ENCODE measurements at regions not wholly inside any gene's neighbourhood (a gene's known extent, or its start where the extent isn't known, plus 50 kb on each side); places are given as distances from the start of the nearest gene placed in this dataset.

DNA sequence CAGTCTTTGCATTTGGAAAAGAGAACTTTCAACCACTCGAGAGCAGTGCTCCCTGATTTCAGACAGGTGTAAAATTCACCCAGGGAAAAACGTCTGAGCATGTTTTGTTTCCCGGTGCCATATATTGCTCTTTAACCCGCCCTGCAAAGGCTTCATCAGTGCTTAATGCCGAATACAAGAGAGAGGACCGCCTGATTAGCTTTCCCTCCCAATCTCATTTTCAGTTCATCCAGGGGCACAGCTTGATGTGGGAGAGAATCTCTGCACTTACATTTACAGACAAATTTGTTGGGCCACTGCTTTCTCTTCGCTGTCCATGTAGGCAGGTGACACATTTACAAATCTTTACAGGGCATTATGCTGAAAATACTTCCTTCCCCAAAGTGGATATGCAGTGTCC lies 499.1 kb downstream of the LIG4 start:
- Histone ChIP-seq H3K36me3 (no peaks in the 10 kb centered on the region), H3K27ac (no peak overlapping the region), H3K27me3 (no peaks in the 10 kb centered on the region), H3K4me3 (no peak overlapping the region), H3K9me3 (no peaks in the 10 kb centered on the region), H3K4me1 (no peaks in the 10 kb centered on the region)
- no peak for DNase-seq (ENCODE audit: low spot score)
- TF ChIP-seq CTCF (IDR thresholded peaks at IDR 0.05), result no peak

GRCh38 chr13:107715496-107715895 lies 499.8 kb downstream of the LIG4 start:
- no peaks in the 10 kb centered on the region for H3K9me3 ChIP-seq
- no peaks in the 10 kb centered on the region for H3K4me1 ChIP-seq
- no peaks in the 10 kb centered on the region for H3K27me3 ChIP-seq
- no peak overlapping the region for H3K27ac ChIP-seq
- TF ChIP-seq CTCF (IDR thresholded peaks at IDR 0.05), result no peak
- H3K36me3 ChIP-seq, result no peaks in the 10 kb centered on the region
- no peak for DNase-seq (ENCODE audit: low spot score)
- no peak overlapping the region for H3K4me3 ChIP-seq

GRCh38 chr13:107713314-107713713 lies 502.0 kb downstream of the LIG4 start:
- Histone ChIP-seq H3K4me1 (no peaks in the 10 kb centered on the region), H3K9me3 (no peaks in the 10 kb centered on the region), H3K4me3 (no peak overlapping the region), H3K27ac (no peak overlapping the region), H3K36me3 (no peaks in the 10 kb centered on the region), H3K27me3 (no peaks in the 10 kb centered on the region)
- DNase-seq (ENCODE audit: low spot score), result no peak
- no peak for TF ChIP-seq CTCF (IDR thresholded peaks at IDR 0.05)

- Histone ChIP-seq H3K9me3 (no peaks in the 10 kb centered on the region), H3K4me3 (no peak overlapping the region), H3K27me3 (no peaks in the 10 kb centered on the region), H3K36me3 (no peaks in the 10 kb centered on the region), H3K4me1 (no peaks in the 10 kb centered on the region), H3K27ac (no peak overlapping the region)
- no peak for TF ChIP-seq CTCF (IDR thresholded peaks at IDR 0.05)
- DNase-seq (ENCODE audit: low spot score), result no peak
Measured at GRCh38 chr13:107712145-107712860, 503.0 kb downstream of the LIG4 start.

DNA sequence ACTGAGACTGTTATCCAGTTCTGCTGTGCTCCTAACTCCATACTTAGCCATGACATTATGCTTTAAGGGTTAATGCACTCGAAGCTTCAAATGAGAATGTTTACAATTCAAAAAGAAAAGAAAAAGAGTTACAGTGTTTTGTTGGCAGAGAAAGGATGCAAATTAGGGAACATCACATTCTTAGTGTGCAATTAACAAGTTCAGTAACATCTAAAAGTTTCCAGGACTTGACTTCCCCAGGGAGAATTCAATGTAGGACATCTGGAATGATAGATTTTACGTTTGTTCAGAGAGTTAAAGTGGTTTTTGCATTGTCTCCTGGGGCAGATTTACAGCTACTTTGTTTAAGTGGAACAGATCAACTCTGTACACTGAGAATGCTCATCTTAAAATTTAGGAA lies 525.2 kb downstream of the LIG4 start:
- DNase-seq (ENCODE audit: low spot score), result no peak
- Histone ChIP-seq H3K9me3 (no peaks in the 10 kb centered on the region), H3K36me3 (no peaks in the 10 kb centered on the region), H3K4me3 (no peak overlapping the region), H3K4me1 (no peaks in the 10 kb centered on the region), H3K27me3 (no peaks in the 10 kb centered on the region), H3K27ac (no peak overlapping the region)
- TF ChIP-seq CTCF (IDR thresholded peaks at IDR 0.05), result no peak

DNA sequence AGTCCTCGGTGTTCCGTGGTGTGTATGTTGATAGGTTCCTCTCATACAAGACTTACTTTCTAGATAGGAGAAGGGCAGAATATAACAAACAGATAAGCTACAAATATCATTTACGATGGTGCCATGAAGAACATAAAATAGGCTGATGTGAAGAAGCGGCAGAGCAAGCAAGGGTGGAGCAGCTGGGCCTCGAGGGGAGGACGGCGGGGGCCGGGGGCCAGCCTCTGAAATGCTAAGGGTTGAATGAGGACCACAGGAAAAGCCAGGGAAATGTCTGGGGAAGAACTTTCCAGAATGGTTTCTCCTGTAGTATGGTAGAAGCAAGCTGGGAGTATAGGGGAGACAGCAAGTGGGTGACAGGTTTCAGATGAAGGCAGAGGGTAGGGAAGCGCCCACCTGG lies 529.5 kb downstream of the LIG4 start:
- no peak for DNase-seq (ENCODE audit: low spot score)
- Histone ChIP-seq H3K36me3 (no peaks in the 10 kb centered on the region), H3K9me3 (no peaks in the 10 kb centered on the region), H3K27me3 (no peaks in the 10 kb centered on the region), H3K27ac (no peak overlapping the region), H3K4me3 (no peak overlapping the region), H3K4me1 (no peaks in the 10 kb centered on the region)
- no peak for TF ChIP-seq CTCF (IDR thresholded peaks at IDR 0.05)
